ENCODE measurements at regions not wholly inside any gene's neighbourhood (a gene's known extent, or its start where the extent isn't known, plus 50 kb on each side); places are given as distances from the start of the nearest gene placed in this dataset.

DNA sequence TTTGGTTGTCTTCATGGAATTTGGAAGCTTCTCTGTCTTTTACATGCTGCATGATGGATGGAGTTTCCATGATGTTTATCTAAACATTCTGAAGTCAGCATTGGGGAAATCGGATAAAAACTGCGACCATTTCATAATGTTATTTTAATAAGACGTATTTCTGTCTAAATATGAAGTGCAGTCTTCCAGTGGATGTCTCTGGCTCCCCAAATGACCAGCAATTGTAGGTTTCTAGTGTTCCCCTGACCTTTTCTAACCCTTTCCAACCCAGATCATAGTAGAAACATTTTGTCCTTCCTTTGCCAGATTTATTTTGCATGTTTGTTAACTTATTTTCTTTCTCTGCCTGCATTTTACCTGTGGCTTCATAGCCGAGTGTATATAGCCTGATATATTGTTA lies 559.3 kb downstream of the ADCYAP1 start:
- TF ChIP-seq, protein P1, sequence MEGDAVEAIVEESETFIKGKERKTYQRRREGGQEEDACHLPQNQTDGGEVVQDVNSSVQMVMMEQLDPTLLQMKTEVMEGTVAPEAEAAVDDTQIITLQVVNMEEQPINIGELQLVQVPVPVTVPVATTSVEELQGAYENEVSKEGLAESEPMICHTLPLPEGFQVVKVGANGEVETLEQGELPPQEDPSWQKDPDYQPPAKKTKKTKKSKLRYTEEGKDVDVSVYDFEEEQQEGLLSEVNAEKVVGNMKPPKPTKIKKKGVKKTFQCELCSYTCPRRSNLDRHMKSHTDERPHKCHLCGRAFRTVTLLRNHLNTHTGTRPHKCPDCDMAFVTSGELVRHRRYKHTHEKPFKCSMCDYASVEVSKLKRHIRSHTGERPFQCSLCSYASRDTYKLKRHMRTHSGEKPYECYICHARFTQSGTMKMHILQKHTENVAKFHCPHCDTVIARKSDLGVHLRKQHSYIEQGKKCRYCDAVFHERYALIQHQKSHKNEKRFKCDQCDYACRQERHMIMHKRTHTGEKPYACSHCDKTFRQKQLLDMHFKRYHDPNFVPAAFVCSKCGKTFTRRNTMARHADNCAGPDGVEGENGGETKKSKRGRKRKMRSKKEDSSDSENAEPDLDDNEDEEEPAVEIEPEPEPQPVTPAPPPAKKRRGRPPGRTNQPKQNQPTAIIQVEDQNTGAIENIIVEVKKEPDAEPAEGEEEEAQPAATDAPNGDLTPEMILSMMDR (IDR thresholded peaks at IDR 0.05; ENCODE audit: borderline replicate concordance, extremely low read depth, low read length, poor library complexity, severe bottlenecking): no peak
- TF ChIP-seq EZH2 (IDR thresholded peaks at IDR 0.05; ENCODE audit: borderline replicate concordance, low read depth, low read length, severe bottlenecking): no peak

Data from DND-41 (cell line).